CD4-positive, alpha-beta T cell treated with Interleukin-6 at 100 ng/mL for 8 hours (primary cell): ENCODE measurements at regions not wholly inside any gene's neighbourhood (a gene's known extent, or its start where the extent isn't known, plus 50 kb on each side); places are given as distances from the start of the nearest gene placed in this dataset.
"Not testable (repeated sequence)": the region's sequence is repeated elsewhere in the genome, so short reads cannot be mapped to it uniquely, and the experiment has no call there.

Source experiments
- DNase-seq: peaks from one replicate; pipeline ENCODE4 v3.0.0-alpha.2; 2020; ENCODE audit warnings: mixed read lengths, low spot score

DNA sequence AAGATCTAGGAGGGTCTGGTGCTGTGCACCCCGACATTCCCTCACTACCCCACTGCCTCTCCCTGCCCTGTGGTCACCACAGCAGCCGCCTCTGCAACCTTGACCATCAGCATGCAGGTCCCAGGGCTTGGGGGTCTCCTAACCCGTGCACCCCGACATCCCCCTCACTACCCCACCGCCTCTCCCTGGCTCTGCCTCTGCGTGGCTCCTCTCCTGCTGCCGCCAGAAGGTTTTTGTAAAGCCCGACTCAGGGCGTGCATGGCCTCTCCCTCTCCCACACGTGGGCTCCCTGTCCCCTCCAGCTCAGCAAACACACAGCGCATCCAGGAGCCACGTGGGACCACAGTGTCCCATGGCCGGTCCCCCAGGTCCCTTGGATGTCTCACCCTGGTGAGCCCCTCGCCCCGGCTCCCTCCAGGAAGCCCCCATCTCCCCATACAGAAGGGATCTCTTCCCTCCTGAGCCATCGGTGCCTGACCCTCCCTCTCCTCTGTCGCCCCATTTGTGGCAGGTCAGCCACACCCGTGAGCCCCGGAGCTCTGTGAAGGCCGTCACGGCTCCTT, 112.5 kb upstream of the LPCAT1 start:
- not testable (repeated sequence) for DNase-seq

DNA sequence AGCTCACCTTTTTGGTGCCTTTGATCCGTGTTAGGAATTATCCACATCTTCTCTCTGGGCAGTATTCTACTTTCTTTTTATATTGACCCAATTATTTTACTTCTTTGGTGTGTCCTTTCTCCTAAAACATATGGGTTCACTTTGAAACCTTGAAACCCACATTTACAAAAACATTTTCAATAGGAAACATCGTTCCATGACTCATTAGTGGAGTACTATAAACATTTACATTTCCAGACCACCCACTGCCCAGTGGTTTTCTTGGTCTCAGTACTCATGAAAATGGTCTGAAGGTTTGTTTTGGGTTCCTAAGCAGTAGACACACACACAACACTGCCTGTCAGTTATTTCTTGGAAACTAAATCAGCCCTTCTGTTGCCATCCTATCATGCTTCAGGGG, 111.7 kb upstream of the LPCAT1 start:
- DNase-seq: not testable (repeated sequence)

DNA sequence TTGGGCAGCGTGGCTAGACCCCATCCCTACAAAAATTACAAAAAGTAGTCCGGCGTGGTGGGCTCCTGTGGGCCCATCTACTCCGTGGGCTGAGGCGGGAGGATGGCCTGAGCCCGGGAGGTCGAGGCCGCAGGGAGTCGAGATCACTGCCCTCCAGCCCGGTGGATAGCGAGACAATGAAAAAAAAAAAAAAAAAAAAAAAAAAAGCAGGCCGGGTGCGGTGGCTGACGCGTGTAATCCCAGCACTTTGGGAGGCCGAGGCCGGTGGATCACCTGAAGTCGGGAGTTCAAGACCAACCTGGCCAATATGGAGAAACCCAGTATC, 110.5 kb upstream of the LPCAT1 start:
- DNase-seq: no peak

DNA sequence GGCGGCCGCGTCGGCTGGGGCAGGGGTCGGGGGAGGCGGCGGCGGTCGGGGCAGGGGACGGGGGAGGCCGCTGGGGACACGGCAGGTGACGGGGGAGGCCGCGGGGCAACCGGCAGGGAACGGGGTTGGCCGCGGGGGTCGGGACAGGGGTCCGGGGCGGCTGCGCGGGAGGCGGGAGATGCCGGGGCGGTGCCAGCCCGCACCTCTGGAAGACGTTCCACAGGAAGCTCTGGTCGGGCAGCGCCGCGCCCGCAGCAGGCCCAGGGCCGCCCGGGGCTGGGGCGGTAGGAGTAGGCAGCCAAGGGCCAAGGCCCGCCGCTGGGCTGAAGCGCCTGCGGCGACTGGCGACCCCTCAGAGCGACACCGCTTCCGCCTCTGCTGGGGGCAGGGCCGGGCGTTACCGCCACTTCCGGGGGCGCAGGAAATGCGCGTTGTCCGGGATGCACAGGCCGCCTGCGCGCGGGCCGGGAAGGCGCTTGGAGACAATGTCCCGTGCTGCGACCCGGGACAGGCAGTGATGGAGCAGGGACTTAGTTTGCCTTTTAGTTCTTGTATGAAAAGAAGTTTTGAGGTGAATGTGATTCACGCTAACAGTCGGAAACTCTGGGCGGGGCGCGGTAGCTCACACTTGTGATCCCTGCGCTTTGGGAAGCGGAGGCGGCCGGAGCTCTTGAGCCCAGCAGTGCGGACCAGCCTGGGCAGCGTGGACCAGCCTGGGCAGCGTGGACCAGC, 110.0 kb upstream of the LPCAT1 start:
- peak; percentile 70 for DNase-seq

DNA sequence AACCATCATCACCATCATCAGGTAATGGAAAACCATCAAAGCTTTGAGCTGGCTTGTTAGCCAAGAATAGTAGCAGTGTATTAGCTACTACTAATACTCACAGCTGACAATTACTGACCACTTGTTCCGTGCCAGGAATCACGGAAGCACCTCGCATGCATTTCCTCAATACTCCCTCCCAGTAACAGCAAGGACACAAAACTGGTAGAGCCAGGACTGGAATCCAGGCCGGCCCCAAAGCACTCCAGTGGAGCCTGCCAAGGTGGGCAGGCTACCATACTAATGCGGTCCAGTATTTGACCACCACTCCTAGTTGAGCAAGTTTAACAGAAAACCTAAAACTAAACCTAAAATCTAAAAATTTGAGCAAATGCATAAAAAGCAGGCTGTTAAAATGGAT, 107.2 kb upstream of the LPCAT1 start:
- not testable (repeated sequence) for DNase-seq

DNA sequence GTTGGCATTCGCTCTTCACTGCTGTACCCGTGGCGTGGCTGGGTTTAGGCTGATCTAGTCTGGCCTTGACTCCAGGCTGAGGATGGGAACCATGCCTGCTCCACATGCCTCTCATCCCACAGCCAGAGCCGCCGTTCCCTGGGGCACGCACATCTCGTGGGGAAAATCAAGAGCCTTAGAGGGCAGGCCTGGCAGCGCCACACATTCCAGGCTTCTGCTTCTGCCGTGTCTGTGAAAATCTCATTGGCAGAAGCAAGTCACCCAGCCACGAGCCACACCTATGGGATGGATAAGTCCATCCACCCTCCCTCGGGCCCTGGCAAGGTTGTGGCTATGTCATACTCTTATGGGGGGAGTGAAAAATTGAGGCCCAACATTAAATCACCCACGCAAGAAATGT, 102.6 kb upstream of the LPCAT1 start:
- not testable (repeated sequence) for DNase-seq

DNA sequence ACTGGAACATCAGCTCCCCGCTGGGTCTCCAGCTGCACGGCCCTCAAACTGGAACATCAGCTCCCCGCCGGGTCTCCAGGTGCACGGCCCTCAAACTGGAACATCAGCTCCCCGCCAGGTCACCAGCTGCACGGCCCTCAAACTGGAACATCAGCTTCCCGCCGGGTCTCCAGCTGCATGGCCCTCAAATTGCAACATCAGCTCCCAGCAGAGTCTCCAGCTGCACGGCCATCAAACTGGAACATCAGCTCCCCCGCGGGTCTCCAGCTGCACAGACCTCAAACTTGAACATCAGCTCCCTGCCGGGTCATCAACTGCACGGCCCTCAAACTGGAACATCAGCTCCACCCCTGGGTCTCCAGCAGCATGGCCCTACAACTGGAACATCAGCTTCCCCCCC, 95.8 kb upstream of the LPCAT1 start:
- not testable (repeated sequence) for DNase-seq

DNA sequence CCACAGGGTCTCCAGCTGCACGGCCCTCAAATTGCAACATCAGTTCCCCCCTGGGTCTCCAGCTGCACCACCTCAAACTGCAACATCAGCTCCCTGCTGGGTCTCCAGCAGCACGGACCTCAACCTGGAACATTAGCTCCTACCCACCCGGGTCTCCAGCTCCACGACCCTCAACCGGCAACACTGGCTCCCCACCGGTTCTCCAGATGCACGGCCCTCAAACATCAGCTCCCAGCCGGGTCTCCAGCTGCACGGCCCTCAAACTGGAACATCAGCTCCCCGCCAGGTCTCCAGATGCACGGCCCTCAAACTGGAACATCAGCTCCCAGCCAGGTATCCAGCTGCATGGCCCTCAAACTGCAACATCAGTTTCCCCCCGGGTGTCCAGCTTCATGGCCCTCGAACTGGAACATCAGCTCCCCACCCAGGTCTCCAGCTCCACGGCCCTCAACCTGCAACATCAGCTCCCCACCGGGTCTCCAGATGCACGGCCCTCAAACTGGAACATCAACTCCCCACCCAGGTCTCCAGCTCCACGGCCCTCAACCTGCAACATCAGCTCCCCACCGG, 94.6 kb upstream of the LPCAT1 start:
- DNase-seq: not testable (repeated sequence)

DNA sequence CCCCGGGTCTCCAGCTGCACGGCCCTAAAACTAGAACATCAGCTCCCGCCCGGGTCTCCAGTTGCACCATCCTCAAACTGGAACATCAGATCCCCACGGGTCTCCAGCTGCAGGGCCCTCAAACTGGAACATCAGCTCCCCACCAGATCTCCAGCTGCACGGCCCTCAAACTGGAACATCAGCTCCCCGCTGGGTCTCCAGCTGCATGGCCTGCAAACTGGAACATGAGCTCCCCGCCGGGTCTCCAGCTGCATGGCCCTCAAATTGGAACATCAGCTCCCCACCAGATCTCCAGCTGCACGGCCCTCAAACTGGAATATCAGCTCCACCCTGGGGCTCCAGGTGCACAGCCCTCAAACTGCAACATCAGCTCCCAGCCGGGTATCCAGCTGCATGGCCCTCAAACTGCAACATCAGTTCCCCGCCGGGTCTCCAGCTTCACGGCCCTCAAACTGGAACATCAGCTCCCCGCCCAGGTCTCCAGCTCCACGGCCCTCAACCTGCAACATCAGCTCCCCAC, 93.5 kb upstream of the LPCAT1 start:
- not testable (repeated sequence) for DNase-seq

DNA sequence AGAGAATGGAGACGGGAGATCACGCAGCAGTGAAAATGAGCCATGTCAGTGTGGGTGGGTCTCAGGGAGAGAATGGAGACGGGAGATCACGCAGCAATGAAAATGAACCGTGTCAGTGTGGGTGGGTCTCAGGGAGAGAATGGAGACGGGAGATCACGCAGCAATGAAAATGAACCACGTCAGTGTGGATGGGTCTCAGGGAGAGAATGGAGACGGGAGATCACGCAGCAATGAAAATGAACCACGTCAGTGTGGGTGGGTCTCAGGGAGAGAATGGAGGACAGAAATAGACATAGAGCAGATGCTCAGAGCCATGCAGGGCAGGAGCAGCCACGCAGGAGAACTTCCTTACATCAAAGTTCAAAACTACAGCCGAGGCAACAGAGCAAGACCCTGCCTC, 89.8 kb upstream of the LPCAT1 start:
- not testable (repeated sequence) for DNase-seq

DNA sequence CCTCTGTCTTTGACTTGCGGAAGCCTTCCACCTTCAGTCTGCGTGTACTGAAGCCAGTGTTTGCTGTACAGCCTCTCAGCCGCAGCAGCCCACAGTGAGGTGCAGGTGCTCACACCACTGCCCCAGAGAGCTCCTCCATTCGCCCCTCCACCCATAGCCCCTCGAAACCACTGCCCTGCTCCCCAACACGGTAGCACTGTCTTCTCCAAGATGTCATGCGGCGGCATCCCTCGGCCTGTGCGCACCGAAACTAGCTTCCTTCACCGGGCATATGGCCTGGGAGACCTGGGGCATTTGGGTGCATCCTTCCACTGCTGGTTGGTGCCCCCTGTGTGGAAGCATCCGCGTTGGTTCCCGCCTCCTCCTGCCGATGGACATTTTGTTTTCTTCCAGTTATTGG, 86.8 kb upstream of the LPCAT1 start:
- not testable (repeated sequence) for DNase-seq

DNA sequence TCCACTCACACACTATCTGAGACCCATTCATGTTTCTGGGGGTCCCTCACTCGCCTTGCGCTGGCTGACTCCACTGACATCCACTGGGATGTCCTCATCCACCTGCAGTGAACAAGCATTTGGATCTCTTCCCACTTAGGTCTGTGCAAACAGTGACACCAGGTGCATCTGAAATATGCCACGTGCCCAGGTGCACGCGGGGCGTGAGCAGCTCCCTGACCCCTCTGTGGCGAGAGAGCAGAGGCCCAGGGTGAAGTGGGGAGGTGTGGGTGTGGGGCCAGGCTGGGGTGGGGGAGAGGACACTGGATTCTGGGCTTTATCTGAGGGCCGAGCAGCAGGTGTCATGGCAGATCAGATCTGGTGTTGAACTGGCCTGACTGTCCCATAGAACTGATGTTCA, 85.4 kb upstream of the LPCAT1 start:
- not testable (repeated sequence) for DNase-seq

DNA sequence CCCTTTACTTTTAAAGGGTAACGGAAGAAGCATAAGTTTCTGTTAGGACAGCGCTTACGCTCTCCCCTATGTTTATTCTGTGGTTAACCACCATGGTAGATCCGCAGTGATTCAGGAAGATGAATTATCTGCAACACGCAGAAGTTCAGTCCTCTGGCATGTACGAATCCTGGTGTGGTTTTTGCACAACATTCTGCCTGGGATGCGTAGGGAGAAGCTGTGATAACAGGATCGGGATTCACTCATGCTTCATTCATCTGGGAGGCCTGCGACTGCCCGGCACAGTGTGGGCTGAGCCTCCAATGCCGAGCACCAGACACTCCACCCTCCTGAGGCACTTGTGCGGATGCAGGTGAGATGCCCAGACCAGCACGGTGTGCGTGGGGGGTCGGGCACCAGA, 84.6 kb upstream of the LPCAT1 start:
- DNase-seq: not testable (repeated sequence)

DNA sequence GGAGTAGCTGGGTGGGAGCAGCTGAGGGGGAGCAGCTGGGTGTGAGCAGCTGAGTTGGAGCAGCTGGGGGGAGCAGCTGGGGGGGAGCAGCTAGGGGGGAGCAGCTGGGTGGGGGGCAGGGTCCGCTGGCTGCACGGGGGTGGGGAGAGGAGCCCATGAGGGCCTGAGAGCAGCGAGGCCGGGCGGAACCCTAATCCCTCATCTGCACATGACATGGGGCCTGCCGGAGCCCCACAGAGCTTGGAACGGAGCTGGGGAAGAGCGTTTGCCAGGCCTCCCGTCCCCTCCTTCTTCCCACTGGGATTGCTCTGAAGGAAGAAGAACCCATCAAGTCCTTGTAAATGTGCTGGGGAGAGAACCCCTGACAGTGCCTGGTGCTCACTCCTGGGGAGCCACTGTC, 83.2 kb upstream of the LPCAT1 start:
- DNase-seq: not testable (repeated sequence)

DNA sequence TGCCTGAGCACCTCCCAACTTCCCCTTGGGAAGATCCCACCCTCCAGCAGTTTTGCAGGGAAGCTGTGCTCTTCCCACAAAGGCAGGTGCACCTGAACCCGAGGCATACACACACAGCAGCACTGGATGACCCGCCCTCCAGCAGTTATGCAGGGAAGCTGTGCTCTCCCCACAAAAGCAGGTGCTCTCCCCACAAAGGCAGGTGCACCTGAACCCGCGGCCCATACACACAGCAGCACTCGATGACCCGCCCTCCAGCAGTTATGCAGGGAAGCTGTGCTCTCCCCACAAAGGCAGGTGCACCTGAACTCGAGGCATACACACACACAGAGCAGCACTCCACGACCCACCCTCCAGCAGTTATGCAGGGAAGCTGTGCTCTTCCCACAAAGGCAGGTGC, 80.2 kb upstream of the LPCAT1 start:
- not testable (repeated sequence) for DNase-seq

DNA sequence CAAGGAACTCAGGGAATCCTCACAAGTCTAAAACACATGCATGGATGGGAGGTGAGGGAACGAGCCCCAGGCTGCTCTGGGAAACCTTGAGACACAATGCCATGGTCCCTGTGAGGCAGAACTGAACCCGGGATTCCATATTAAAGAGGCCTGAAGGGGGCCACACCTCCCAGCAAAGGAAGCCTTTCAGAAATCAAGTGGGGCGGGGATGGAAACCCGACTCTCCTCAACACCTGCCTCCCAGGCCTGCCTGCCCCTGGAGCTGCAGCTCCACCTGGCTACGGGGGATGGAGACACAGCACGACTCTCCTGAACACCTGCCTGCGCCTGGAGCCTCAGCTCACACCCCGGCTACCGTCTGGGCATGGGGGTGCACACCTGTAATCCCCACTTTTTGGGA, 77.8 kb upstream of the LPCAT1 start:
- not testable (repeated sequence) for DNase-seq

DNA sequence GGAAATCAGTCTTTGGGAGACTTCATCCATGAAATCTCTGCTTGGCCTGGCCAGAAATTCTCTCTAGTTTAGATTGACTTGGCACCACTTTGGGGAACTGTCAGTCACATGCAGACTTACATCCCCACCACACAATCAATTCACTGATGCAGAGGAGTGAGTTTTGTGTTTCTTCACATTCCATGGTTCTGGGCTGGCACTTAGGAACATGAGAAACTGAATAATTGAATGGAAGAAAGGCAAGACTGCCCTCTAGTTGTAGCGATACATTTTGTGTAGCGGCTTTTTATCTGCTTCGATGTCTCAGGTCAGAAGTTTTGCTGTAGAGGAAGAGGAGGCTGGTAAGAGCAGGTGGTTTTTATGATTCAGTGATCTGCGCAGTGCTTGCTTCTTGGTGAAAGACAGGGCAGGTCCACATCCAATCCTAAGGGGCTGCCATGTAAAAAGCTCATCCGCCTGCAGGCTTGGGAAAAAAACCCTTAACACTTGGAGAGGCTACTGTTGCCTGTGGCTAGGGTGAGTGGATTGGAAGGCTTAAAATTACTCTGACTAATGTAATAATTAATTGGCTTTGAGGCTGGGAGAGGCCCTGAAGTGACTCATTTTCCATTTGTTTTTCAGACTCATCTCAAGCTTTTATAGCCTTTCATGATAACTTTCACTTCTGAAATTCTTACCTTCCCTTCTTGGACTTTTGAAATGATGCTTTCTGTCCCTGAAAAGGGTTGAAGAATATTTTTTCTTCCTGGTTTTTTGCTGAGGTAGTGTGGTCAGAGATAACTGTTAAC, 75.4 kb upstream of the LPCAT1 start:
- DNase-seq: not testable (repeated sequence)

DNA sequence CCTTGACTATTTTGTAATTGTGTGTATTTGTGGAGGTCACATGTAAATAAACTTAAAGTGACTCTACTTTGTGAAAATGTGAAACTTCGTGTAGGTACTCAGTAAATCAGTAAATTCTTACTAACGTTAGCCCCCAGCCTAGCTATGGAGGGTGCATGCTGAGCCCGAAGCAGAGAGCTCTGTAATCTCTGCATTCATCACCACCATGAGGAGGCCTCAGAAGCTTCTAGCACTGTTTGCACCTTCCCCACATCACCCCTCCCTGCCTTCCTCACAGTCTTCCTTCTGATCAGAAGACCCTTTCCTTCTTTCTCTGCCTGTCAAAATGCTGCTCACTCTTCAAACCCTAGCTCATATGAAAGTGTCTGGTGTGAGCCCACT, 73.3 kb upstream of the LPCAT1 start:
- not testable (repeated sequence) for DNase-seq

DNA sequence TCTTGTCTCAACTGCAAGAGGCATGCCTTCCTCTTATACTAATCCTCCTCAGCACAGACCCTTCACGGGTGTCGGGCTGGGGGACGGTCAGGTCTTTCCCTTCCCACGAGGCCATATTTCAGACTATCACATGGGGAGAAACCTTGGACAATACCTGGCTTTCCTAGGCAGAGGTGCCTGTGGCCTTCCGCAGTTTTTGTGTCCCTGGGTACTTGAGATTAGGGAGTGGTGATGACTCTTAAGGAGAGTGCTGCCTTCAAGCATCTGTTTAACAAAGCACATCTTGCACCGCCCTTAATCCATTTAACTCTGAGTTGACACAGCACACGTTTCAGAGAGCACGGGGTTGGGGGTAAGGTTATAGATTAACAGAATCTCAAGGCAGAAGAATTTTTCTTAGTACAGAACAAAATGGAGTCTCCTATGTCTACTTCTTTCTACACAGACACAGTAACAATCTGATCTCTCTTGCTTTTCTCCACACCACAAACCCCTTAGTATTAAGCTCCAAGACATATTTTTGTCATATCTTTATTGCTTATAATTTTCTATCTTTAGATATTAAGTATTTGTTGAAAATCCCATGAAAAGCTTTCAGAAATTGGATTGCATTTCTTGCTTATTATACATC, 72.8 kb upstream of the LPCAT1 start:
- DNase-seq: not testable (repeated sequence)

DNA sequence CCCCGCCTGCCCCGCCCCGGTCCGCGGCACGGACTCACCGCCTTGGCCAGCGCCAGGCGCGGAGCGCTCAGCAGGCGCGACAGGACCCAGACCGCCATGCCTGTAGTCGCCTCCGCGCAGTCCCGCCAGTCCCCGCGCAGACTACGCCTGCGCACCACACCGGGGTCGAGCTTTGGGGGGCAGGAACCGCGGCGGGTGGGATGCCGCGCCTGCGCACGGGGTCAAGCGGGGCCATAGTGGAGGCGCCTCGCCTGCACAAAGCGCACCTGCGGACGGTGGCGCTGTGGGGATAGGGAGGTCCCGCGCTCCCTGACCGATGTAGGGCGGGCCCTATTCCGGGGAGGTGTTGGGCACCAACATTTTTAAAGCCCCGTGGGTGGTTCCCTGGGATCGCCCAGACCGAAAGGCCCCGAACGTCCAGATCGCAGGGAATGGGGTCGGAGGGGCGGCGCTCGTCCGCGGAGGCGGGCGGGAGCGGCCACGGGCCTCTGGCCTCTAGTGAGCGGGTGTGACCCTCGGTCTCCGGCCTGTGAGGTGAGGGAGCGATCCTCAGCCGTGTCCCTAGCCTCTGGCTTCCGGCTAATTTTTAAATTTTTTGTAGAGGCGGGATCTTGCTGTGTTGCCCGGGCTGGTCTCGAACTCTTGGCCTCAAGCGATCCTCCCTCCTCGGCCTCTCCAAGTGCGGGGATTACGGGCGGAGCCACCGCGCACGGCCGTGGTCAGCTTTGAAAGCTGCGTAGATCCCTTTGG, 70.8 kb upstream of the LPCAT1 start:
- DNase-seq: peak; percentile 64

DNA sequence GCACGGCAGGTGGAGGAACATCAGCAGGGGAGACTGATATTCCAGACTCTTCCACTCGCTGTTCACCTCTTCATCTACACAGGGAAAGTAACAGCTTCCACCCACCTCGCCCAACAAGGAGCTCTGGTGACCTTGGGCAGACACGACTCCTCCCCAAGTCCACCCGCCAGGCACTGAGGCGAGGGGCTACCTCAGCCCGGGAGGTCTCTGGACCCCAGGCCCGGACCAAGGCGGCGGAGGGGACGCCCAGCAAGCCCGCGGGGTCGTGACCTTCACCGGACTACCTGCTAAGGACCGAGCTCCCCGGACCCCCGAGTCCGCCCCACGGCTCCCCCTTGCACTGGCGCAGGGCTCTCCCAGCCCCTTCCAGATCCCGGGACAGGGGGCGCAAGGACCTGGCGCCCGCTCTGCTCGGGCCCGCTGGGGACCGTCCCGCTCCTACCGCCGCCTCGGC, 70.2 kb upstream of the LPCAT1 start:
- no peak for DNase-seq
